HG03045 (cell line): ENCODE measurements at regions not wholly inside any gene's neighbourhood (a gene's known extent, or its start where the extent isn't known, plus 50 kb on each side); places are given as distances from the start of the nearest gene placed in this dataset.
"Not testable (repeated sequence)": the region's sequence is repeated elsewhere in the genome, so short reads cannot be mapped to it uniquely, and the experiment has no call there.

ENCODE experiments used
- ATAC-seq: cut with Tn5 transposase; IDR thresholded peaks from one replicate; pipeline ENCODE4 v1.9.1; 2021; ENCODE audit warnings: mild to moderate bottlenecking, moderate library complexity; ENCODE audit not compliant: unreplicated experiment

DNA sequence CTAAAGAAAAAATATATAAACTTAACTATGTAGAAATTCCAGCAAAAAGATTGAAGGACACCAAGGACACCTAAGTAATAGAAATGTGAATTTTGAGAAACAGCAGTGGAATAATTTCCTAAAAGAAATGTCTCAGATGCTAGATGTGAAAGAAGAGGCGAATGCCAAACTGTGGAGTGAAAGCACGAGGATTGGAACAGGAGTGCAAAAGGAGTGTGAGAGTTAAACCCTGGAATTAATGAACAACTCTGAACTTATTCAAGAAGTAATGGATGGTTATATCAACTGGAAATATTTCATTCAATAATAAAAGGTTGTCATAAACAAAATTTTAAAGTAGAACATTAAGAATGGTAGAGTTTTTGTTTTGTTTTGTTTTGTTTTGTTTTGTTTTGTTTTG lies 78.5 kb upstream of the SGIP1 start:
- ATAC-seq, result no peak

DNA sequence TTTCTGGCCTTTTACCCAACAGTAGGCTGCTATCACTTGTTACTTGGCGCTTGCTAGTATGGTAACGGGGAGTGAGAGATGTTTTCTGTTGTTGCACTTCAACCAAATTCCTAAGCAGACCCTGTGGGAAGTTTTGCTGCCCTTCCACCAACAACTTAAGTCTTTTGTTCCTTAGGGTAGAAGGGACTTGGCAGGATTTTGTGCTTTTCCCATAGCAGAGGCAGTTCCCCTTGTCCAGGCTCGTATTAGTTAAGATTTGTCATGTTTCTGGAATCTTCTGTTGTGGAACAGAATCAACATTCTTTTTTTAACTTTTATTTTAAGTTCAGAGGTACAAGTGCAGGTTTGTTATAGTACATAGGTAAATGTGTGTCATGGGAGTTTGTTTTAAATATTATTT lies 73.2 kb upstream of the SGIP1 start:
- ATAC-seq, result no peak

DNA sequence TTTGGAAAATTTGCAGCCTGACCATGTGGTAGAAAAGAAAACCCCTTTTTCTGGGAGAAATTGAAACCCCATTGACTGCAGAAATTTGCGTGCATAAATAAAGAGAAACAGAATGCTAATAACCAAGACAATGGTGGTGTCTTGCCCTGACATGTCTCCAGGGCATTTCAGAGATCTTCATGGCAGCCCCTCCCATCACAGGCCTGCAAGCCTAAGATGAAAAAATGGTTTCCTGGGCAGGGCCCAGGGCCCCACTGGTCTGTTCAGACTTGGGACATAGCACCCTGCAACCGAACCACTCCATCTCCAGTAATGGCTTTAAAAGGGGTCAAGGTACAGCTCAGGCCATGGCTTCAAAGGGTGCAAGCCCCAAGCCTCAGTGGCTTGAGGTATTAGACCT lies 71.6 kb upstream of the SGIP1 start:
- no peak for ATAC-seq

DNA sequence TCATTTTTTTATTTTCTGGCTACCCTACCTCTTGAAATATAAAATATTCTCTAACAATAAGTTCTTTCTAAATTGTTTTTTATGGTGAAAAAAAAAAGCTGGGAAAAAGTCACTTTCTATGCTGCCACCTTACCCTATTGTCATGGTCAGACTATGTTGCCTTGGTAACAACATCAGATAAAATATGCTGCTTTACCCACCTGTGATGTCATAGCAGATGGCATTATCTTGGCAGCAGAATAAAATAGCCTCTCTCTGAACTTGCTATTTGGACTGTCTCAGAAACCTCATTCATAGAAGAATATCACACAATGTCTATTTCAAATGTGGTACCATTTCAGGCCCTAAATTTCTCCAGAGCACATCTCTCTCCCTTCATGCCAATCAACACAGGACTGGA lies 69.6 kb upstream of the SGIP1 start:
- ATAC-seq, result no peak

DNA sequence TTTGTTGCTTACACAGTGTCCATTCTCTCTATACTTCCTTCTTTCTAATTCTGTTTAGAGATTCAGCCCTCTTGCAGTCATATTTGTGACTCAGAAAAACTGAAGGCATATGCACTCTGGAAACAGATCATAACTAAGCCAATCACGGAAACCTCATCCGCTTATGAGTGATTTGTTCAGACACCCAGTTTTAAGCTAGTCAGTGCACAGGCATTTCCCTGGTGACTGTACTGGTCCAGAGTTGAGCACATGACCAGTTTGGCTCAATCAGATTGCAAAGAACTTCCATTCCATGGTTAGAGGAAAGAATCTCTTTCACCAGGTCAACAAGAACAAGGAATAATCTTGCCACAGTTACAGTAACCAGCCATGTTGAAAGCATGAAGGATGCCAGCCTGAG lies 69.2 kb upstream of the SGIP1 start:
- no peak for ATAC-seq

DNA sequence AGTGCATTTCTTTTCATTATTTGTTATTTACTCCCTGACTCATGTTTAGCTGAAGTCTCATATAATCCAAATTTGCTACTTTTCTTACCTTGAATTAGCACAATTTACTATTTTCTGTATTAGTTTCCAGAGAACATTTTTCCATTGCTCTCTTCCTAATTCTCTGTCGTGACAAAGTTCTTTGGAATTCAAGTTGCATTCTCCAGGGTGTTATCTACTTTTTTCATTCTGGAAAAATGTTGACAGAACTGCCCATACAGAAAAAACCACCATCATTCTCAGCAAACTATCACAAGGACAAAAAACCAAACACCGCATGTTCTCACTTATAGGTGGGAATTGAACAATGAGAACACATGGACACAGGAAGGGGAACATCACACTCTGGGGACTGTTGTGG lies 67.3 kb upstream of the SGIP1 start:
- ATAC-seq, result not testable (repeated sequence)

DNA sequence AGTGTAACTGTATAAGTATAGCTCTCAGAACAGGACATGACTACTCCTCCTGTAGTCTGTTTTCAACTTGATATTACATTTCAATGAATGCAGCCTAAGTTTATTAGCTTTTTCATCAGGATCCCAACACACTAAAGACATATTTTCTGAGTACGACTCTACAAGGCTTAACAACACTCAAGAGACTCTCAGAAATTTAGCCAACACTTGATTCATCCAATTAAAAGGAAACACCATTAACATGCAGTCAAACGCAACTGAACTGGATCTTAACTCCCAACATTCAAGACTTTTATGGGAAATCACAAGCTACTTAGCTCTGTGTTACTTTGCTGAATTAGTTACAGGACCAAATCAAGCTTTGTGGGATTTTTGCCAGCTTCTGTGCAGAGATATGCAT lies 65.2 kb upstream of the SGIP1 start:
- no peak for ATAC-seq

DNA sequence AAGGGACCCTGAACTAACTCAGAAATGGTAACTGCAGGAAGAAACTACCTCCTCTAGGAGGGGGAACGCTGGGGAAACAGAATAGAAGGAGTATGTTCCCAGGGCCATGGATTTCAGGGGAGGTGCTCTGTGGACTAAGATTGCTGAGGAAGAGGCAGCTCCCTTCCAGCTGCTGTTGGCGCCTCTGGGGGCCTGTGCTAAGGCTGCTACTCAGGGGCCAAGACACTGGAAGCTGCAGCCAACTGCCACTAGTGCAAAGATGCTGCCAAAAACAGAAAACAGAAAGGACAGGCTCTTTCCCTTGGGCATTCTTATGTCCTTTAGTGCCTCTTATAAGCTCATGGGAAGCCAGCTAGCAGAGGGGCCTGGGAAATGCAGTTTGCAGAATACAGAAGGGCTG lies 58.0 kb upstream of the SGIP1 start:
- no peak for ATAC-seq

DNA sequence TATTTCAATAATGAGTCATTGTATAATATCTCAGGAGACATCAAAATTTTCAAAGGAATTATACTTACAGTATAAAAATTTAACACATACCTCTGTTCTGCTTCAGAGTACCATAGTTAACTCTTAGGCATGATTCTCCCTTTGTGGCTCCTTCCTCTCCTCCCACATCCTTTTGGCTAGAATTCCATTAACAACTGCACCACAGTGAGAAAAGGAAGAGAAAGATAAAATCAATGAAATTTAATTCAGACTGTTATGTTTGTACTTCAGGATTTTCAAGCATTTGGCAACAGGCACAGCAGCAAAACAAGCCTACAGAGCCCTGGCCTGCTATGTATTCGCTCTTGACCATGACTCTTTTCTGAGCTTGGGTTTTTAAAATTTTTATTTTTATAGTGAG lies 57.2 kb upstream of the SGIP1 start:
- no peak for ATAC-seq

DNA sequence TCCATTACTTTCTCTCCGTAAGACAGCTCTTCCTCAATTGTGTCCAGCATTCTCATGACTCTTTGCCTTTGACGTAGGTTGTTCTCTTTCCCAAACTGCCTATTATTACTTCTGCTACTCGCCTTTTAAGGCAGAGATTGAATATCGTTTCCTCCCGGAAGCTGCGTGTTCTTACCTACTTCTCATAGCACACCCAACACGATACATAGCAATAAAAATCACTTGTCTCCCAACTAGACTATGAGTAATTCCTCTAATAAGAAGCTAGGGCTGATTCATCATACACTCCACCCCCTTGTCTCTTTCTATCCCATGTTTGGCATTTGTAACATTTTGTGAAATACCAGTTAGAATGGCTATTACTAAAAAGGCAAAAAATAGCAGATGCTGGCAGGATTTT lies 55.8 kb upstream of the SGIP1 start:
- no peak for ATAC-seq

DNA sequence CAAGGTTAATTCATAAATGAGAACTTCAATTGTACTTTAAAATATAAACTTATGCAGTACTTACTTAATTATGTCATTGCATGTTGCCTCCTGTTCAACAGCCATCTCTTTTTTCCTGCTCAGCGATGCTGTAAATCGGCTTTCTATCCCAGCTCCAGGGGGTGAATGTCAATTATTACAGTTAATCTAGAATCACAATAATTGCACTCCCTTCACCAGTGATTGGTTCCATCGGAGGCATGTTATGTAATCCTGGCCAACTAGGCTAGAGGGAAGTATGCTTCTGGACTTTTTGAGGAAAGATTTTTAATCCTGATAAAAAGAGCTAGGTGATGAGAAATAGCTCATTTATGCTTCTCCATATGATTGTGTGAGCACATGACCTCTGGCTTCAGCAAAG lies 53.8 kb upstream of the SGIP1 start:
- ATAC-seq, result no peak

DNA sequence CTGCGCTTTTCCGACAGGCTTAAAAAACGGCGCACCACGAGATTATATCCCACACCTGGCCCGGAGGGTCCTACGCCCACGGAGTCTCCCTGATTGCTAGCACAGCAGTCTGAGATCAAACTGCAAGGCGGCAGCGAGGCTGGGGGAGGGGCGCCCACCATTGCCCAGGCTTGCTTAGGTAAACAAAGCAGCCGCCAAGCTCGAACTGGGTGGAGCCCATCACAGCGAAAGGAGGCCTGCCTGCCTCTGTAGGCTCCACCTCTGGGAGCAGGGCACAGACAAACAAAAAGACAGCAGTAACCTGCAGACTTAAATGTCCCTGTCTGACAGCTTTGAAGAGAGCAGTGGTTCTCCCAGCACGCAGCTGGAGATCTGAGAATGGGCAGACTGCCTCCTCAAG lies 52.7 kb upstream of the SGIP1 start:
- not testable (repeated sequence) for ATAC-seq
